ENCODE measurements at regions not wholly inside any gene's neighbourhood (a gene's known extent, or its start where the extent isn't known, plus 50 kb on each side); places are given as distances from the start of the nearest gene placed in this dataset.

DNA sequence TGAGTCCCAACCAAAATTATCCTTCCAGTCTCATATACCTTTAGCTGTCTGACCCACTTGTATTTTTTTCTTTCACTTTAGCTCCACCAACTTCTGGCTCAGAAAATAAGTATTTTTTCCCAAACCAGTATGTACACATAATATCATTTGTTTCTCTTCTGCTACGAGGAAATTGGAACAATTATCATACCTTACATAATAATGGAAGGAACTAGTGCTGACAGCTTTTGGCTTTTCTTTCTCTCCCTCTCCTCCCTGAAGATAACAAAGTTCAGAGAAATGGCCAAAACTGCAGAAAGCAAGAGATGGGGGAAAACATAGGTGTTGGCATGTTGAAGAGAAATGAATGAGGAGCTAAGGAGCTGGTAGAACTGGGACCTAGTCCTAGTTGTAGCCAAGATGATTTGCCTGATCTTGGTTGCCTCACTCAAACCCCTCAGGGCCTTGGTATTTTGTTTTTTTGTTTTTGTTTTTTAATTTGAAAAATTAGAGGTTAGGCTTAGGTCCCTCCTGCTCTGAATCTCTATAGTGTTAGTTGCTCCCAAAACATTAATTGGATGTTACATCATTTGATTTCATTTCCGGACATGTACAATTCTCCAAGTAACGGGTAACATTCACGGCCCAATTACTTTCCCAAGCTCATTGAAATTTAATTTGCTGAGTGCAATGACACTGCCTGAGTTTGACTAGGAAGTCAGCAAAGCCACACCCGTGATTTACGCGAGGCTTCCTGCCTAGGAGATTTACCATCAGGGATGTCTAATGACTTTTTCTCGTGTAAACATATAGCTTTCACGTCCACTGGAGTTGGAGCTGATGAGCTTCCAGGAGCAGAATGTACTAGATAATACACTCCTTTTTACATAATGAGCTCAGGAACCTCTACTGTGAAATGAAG is 291.6 kb downstream of the TLE1 start:
- H3K27me3 ChIP-seq = no peaks in the 10 kb centered on the region

GRCh38 chr9:81396528-81396927 is 292.8 kb downstream of the TLE1 start:
- Histone ChIP-seq H4K20me1 (ENCODE audit: insufficient read depth, poor library complexity, severe bottlenecking) (no peaks in the 10 kb centered on the region), H3K27me3 (no peaks in the 10 kb centered on the region), H3K4me2 (no peak overlapping the region), H2AFZ (no peak overlapping the region), H3K79me2 (no peaks in the 10 kb centered on the region), H3K9me3 (ENCODE audit: low read depth) (no peaks in the 10 kb centered on the region), H3K27ac (no peak overlapping the region), H3K36me3 (replicated peaks; ENCODE audit: insufficient read depth, low read depth) (no peaks in the 10 kb centered on the region), H3K9me2 (replicated peaks; ENCODE audit: insufficient read depth) (no peaks in the 10 kb centered on the region), H3K4me3 (no peak overlapping the region), H3K4me1 (ENCODE audit: insufficient read depth) (peaks cover 11% of the 10 kb centered on the region)
- no peak for TF ChIP-seq EZH2 (IDR thresholded peaks at IDR 0.05; ENCODE audit: borderline replicate concordance)
- no peak for TF ChIP-seq EZH2phosphoT487 (IDR thresholded peaks at IDR 0.05; ENCODE audit: low read depth, severe bottlenecking, unreplicated experiment)
- TF ChIP-seq CTCF (IDR thresholded peaks at IDR 0.05; ENCODE audit: poor library complexity) = no peak
- DNase-seq (ENCODE audit: low spot score) = no peak
- 68% methylated on average over 9 of the region's 9 CpGs for WGBS (ENCODE audit: low lambda C conversion rate, missing lambda C conversion rate)

More for the DNA sequence above, 291.6 kb downstream of the TLE1 start:
- no peaks in the 10 kb centered on the region for H3K36me3 ChIP-seq (replicated peaks; ENCODE audit: insufficient read depth, low read depth)
- H3K4me3 ChIP-seq = no peak overlapping the region
- no peak for DNase-seq (ENCODE audit: low spot score)
- no peak overlapping the region for H3K27ac ChIP-seq
- 77% methylated on average over 9 of the region's 9 CpGs for WGBS (ENCODE audit: low lambda C conversion rate, missing lambda C conversion rate)
- no peaks in the 10 kb centered on the region for H4K20me1 ChIP-seq (ENCODE audit: insufficient read depth, poor library complexity, severe bottlenecking)
- no peaks in the 10 kb centered on the region for H3K79me2 ChIP-seq
- no peaks in the 10 kb centered on the region for H3K9me2 ChIP-seq (replicated peaks; ENCODE audit: insufficient read depth)
- H3K4me1 ChIP-seq (ENCODE audit: insufficient read depth) = peaks cover 11% of the 10 kb centered on the region
- no peak for TF ChIP-seq EZH2phosphoT487 (IDR thresholded peaks at IDR 0.05; ENCODE audit: low read depth, severe bottlenecking, unreplicated experiment)
- no peak for TF ChIP-seq EZH2 (IDR thresholded peaks at IDR 0.05; ENCODE audit: borderline replicate concordance)
- no peak for TF ChIP-seq CTCF (IDR thresholded peaks at IDR 0.05; ENCODE audit: poor library complexity)
- H2AFZ ChIP-seq = no peak overlapping the region
- H3K9me3 ChIP-seq (ENCODE audit: low read depth) = no peaks in the 10 kb centered on the region
- H3K4me2 ChIP-seq = no peak overlapping the region

- H3K79me2 ChIP-seq = no peaks in the 10 kb centered on the region
- no peaks in the 10 kb centered on the region for H3K36me3 ChIP-seq (replicated peaks; ENCODE audit: insufficient read depth, low read depth)
- H4K20me1 ChIP-seq (ENCODE audit: insufficient read depth, poor library complexity, severe bottlenecking) = no peaks in the 10 kb centered on the region
- TF ChIP-seq EZH2 (IDR thresholded peaks at IDR 0.05; ENCODE audit: borderline replicate concordance) (no peak), EZH2phosphoT487 (IDR thresholded peaks at IDR 0.05; ENCODE audit: low read depth, severe bottlenecking, unreplicated experiment) (no peak), CTCF (IDR thresholded peaks at IDR 0.05; ENCODE audit: poor library complexity) (no peak)
- no peak overlapping the region for H2AFZ ChIP-seq
- DNase-seq (ENCODE audit: low spot score) = no peak
- no peak overlapping the region for H3K4me3 ChIP-seq
- peaks cover 11% of the 10 kb centered on the region for H3K4me1 ChIP-seq (ENCODE audit: insufficient read depth)
- H3K27ac ChIP-seq = peak overlapping the region; percentile 64
- no peaks in the 10 kb centered on the region for H3K9me3 ChIP-seq (ENCODE audit: low read depth)
- H3K9me2 ChIP-seq (replicated peaks; ENCODE audit: insufficient read depth) = no peaks in the 10 kb centered on the region
- no peaks in the 10 kb centered on the region for H3K27me3 ChIP-seq
- no peak overlapping the region for H3K4me2 ChIP-seq
- WGBS (ENCODE audit: low lambda C conversion rate, missing lambda C conversion rate) = 55% methylated on average over 4 of the region's 4 CpGs
Observed at GRCh38 chr9:81395676-81396054, 293.7 kb downstream of the TLE1 start.

Data from hepatocyte (in vitro differentiated cells).